PC-9 (cell line): ENCODE measurements at regions not wholly inside any gene's neighbourhood (a gene's known extent, or its start where the extent isn't known, plus 50 kb on each side); places are given as distances from the start of the nearest gene placed in this dataset.

Experiments used
- BruUV-seq: library from RNA; stranded (reverse); fragments of 400-500 nt; replicated peaks from 2 replicates; lab custom pipeline; 2021; lab: Mats Ljungman, UMichigan
- CTCF ChIA-PET: fragments of 300-600 bp; sonication (Branson Sonifier 250); formaldehyde crosslinking; loops from one replicate; lab custom pipeline; 2022; ENCODE audit warnings: antibody characterized with exemption; lab: Charles Lee
- POLR2A ChIA-PET: fragments of 300-600 bp; sonication (Branson Sonifier 250); formaldehyde crosslinking; loops from one replicate; lab custom pipeline; 2022; ENCODE audit warnings: antibody characterized with exemption; ENCODE audit not compliant: unreplicated experiment; lab: Charles Lee
- DNase-seq, 2 experiments: peaks; one replicate each; pipeline versions ENCODE4 v3.0.0 to v3.0.0-alpha.2; 2015 to 2022; ENCODE audit warnings: mixed read lengths in 1 of 2
- H2AFZ ChIP-seq: fragments of 200-600 bp; sonication (generic); 2 replicates; pipeline ENCODE4 v1.8.1; 2017; ENCODE audit warnings: antibody characterized with exemption
- H3F3A ChIP-seq: fragments of 200-600 bp; sonication (generic); 2 replicates; pipeline ENCODE4 v1.8.1; 2017; ENCODE audit warnings: antibody characterized with exemption, mild to moderate bottlenecking, low read depth; ENCODE audit not compliant: insufficient read depth
- H3K27ac ChIP-seq: fragments of 200-600 bp; sonication (generic); 2 replicates; pipeline ENCODE4 v1.6.1; 2016; ENCODE audit warnings: mixed run types
- H3K27me3 ChIP-seq: fragments of 200-600 bp; sonication (generic); 2 replicates; pipeline ENCODE4 v1.6.1; 2016; ENCODE audit warnings: low read depth, mixed run types; ENCODE audit not compliant: insufficient read depth
- H3K36me3 ChIP-seq: fragments of 200-600 bp; sonication (generic); 2 replicates; pipeline ENCODE4 v1.6.1; 2016; ENCODE audit warnings: low read depth, mixed run types
- H3K4me1 ChIP-seq: fragments of 200-600 bp; sonication (generic); replicated peaks from 2 replicates; pipeline ENCODE4 v1.6.1; 2016; ENCODE audit warnings: mixed run types; ENCODE audit not compliant: insufficient read depth
- H3K4me2 ChIP-seq: fragments of 200-600 bp; sonication (generic); 2 replicates; pipeline ENCODE4 v1.6.1; 2017; ENCODE audit warnings: mixed run types
- H3K4me3 ChIP-seq: fragments of 200-600 bp; sonication (generic); 2 replicates; pipeline ENCODE4 v1.6.1; 2016; ENCODE audit warnings: mixed run types
- H3K79me2 ChIP-seq: fragments of 200-600 bp; sonication (generic); 2 replicates; pipeline ENCODE4 v1.6.1; 2017; ENCODE audit warnings: low read depth, mixed run types
- H3K9me2 ChIP-seq: fragments of 200-600 bp; sonication (generic); 2 replicates; pipeline ENCODE4 v1.8.1; 2017; ENCODE audit warnings: mild to moderate bottlenecking; ENCODE audit not compliant: insufficient read depth
- H3K9me3 ChIP-seq: fragments of 200-600 bp; sonication (generic); 2 replicates; pipeline ENCODE4 v1.8.1; 2016; ENCODE audit warnings: low read depth; ENCODE audit not compliant: insufficient read depth
- H4K20me1 ChIP-seq: fragments of 200-600 bp; sonication (generic); 2 replicates; pipeline ENCODE4 v1.8.1; 2017; ENCODE audit not compliant: insufficient read depth
- EZH2 ChIP-seq: fragments of 200-600 bp; sonication (generic); IDR thresholded peaks from 2 replicates; pipeline ENCODE4 v1.8.0; 2017; ENCODE audit warnings: antibody characterized with exemption, low read depth
- intact Hi-C: fragments of 100-400 bp; cut with micrococcal nuclease; formaldehyde crosslinking; loops from one replicate; pipeline ENCODE4 v1.10.0; 2022; ENCODE audit not compliant: unreplicated experiment
- TF ChIP-seq, protein P1 (sequence below): fragments of 200-600 bp; sonication (generic); conservative IDR thresholded peaks from 2 replicates; pipeline ENCODE4 v1.6.1; 2017; ENCODE audit warnings: mixed run types, antibody characterized with exemption, mild to moderate bottlenecking, moderate library complexity

- Histone ChIP-seq H4K20me1 (no peaks in the 10 kb centered on the region), H3K4me2 (no peak overlapping the region), H3K27me3 (no peaks in the 10 kb centered on the region), H3K9me2 (peaks cover 5% of the 10 kb centered on the region; the same call in 1 of the 2 replicates), H3K9me3 (peaks cover 10% of the 10 kb centered on the region; the same call in 1 of the 2 replicates), H3K36me3 (no peaks in the 10 kb centered on the region), H2AFZ (no peak overlapping the region), H3K79me2 (no peaks in the 10 kb centered on the region), H3F3A (no peaks in the 10 kb centered on the region), H3K4me1 (no peaks in the 10 kb centered on the region), H3K27ac (no peak overlapping the region), H3K4me3 (no peak overlapping the region)
- CTCF ChIA-PET, result no interaction called here
- no TSS peak for BruUV-seq
- intact Hi-C loops, result no loop called here
- POLR2A ChIA-PET, result no interaction called here
- no peak for DNase-seq
- TF ChIP-seq, protein P1, sequence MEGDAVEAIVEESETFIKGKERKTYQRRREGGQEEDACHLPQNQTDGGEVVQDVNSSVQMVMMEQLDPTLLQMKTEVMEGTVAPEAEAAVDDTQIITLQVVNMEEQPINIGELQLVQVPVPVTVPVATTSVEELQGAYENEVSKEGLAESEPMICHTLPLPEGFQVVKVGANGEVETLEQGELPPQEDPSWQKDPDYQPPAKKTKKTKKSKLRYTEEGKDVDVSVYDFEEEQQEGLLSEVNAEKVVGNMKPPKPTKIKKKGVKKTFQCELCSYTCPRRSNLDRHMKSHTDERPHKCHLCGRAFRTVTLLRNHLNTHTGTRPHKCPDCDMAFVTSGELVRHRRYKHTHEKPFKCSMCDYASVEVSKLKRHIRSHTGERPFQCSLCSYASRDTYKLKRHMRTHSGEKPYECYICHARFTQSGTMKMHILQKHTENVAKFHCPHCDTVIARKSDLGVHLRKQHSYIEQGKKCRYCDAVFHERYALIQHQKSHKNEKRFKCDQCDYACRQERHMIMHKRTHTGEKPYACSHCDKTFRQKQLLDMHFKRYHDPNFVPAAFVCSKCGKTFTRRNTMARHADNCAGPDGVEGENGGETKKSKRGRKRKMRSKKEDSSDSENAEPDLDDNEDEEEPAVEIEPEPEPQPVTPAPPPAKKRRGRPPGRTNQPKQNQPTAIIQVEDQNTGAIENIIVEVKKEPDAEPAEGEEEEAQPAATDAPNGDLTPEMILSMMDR, result no peak
- TF ChIP-seq EZH2, result no peak
These were observed 146.5 kb upstream of the COL21A1 start for GRCh38 chr6:56393615-56394612.

GRCh38 chr6:56388415-56388755, 141.0 kb upstream of the COL21A1 start:
- Histone ChIP-seq H3K27me3 (no peaks in the 10 kb centered on the region), H3K4me3 (no peak overlapping the region), H3K4me1 (peaks cover 21% of the 10 kb centered on the region), H3K79me2 (no peaks in the 10 kb centered on the region), H3K27ac (no peak overlapping the region), H3F3A (no peaks in the 10 kb centered on the region), H3K36me3 (no peaks in the 10 kb centered on the region), H2AFZ (no peak overlapping the region), H3K4me2 (peak overlapping the region; percentile 24; the same call in 1 of the 2 replicates), H4K20me1 (no peaks in the 10 kb centered on the region), H3K9me3 (peaks cover 7% of the 10 kb centered on the region; the same call in 1 of the 2 replicates), H3K9me2 (peaks cover 5% of the 10 kb centered on the region; the same call in 1 of the 2 replicates)
- no TSS peak for BruUV-seq
- ChIA-PET CTCF (interaction anchor here (0.8 kb wide), 1 partner anchor 31 kb away, joined by 3 read pairs; no protein-coding TSS in a partner anchor), POLR2A (no interaction called here)
- TF ChIP-seq EZH2, result no peak
- TF ChIP-seq, protein P1, result no peak
- no peak for DNase-seq
- intact Hi-C loops, result no loop called here

DNA sequence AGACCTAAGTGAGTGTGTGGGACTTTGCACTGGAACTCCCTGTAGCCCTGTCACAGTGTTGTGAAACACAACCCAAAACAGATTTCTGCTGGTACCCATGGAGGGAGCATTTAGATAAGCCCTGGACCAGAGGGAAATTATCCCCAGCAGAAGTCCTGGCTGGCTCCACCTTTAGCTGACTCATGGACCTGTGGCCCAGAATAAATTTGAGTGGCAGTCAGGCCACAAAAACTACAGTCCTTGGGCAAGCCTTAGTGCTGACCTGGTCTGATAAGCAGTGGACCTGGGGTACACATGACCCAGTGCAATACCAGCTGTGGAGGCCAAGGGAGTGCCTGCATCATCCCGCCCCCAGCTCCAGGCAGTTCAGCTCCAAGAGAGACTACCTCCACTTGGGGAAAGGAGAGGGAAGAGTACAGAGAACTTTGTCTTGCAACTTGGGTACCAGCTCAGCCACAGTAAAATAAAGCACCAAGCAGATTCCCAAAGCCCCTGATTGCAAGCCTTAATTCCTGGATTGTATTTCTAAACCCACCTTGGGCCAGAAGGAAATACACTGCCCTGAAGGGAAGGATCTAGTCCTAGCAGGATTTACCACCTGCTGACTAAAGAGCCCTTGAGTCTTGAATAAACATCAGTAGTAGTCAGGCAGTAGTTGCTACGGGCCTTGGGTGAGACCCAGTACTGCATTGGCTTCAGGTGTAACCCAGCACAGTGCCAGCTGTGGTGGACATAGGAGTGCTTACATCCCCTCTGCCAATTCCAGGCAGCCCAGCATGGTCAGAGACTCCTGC, 140.4 kb upstream of the COL21A1 start:
- H2AFZ ChIP-seq, result no peak overlapping the region
- H3F3A ChIP-seq, result no peaks in the 10 kb centered on the region
- ChIA-PET CTCF (no interaction called here), POLR2A (no interaction called here)
- H3K9me3 ChIP-seq, result peaks cover 7% of the 10 kb centered on the region; the same call in 1 of the 2 replicates
- peak in 1 of 2 experiments; percentile 18 for DNase-seq
- peaks cover 21% of the 10 kb centered on the region for H3K4me1 ChIP-seq
- no TSS peak for BruUV-seq
- H4K20me1 ChIP-seq, result no peaks in the 10 kb centered on the region
- H3K79me2 ChIP-seq, result no peaks in the 10 kb centered on the region
- no peaks in the 10 kb centered on the region for H3K27me3 ChIP-seq
- peak overlapping the region; percentile 24 for H3K4me2 ChIP-seq
- intact Hi-C loops, result no loop called here
- H3K27ac ChIP-seq, result no peak overlapping the region
- H3K36me3 ChIP-seq, result no peaks in the 10 kb centered on the region
- TF ChIP-seq, protein P1, result no peak
- no peak for TF ChIP-seq EZH2
- H3K9me2 ChIP-seq, result peaks cover 5% of the 10 kb centered on the region; the same call in 1 of the 2 replicates
- H3K4me3 ChIP-seq, result no peak overlapping the region
